Uterus (tissue), 2 donors: ENCODE measurements at regions not wholly inside any gene's neighbourhood (a gene's known extent, or its start where the extent isn't known, plus 50 kb on each side); places are given as distances from the start of the nearest gene placed in this dataset.

Experiments
- CTCF ChIP-seq, 4 experiments: fragments of 200-600 bp in 2 of 4; fragments of 450-650 bp in 2 of 4; sonication (generic) in 2 of 4; IDR thresholded peaks; one replicate each; pipeline ENCODE4 v1.5.1; 2016 to 2019; ENCODE audit warnings: antibody characterized with exemption in 4 of 4, mild to moderate bottlenecking in 2 of 4, moderate library complexity in 1 of 4
- POLR2A ChIP-seq, 2 donors: fragments of 450-650 bp; IDR thresholded peaks; one replicate each; pipeline ENCODE4 v1.6.1; 2016; ENCODE audit warnings: antibody characterized with exemption in 2 of 2, mild to moderate bottlenecking in 1 of 2, moderate library complexity in 1 of 2

GRCh38 chr4:171588764-171589163 is 224.4 kb upstream of the GALNTL6 start:
- TF ChIP-seq POLR2A (IDR thresholded peaks at IDR 0.05): no peak
- no peak for TF ChIP-seq CTCF (IDR thresholded peaks at IDR 0.05)
